ENCODE measurements at regions not wholly inside any gene's neighbourhood (a gene's known extent, or its start where the extent isn't known, plus 50 kb on each side); places are given as distances from the start of the nearest gene placed in this dataset.

DNA sequence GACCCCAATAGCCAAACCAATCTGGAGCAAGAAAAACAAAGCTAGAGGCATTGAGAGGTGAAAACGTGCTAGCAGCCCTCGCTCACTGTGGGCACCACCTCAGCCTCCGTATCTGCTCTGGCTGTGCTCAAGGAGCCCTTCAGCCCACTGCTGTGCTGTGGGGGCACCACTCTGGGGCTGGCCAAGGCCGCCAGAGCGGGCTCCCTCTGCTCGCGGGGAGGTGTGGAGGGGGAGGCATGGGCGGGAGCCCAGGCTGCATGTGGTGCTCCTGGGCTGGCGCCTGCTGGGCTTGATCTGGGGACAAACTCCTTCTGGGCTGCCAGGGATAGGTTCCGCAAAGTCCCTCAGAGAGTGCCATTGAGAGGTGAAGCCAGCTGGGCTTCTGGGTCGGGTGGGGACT, 1002.0 kb downstream of the GATA3 start:
- Histone ChIP-seq H4K20me1 (ENCODE audit: control insufficient read depth, insufficient read depth) (no peaks in the 10 kb centered on the region), H3K36me3 (ENCODE audit: control insufficient read depth in 2 of 2, insufficient read depth in 2 of 2, low read length in 1 of 2) (no peaks in the 10 kb centered on the region), H3K4me1 (ENCODE audit: control insufficient read depth, insufficient read depth, low read length) (no peaks in the 10 kb centered on the region), H2AFZ (ENCODE audit: control insufficient read depth, low read depth, low read length) (no peak overlapping the region), H3K27ac (ENCODE audit: control insufficient read depth, insufficient read depth) (no peak overlapping the region), H3K27me3 (replicated peaks in 1 of 2; ENCODE audit: control insufficient read depth in 2 of 2, insufficient read depth in 2 of 2, low read length in 1 of 2) (no peaks in the 10 kb centered on the region), H3K79me2 (ENCODE audit: control insufficient read depth, insufficient read depth, low read length) (no peaks in the 10 kb centered on the region), H3K9ac (ENCODE audit: control insufficient read depth, insufficient read depth, low read length) (no peak overlapping the region), H3K4me3 (no peak overlapping the region), H3K4me2 (ENCODE audit: control insufficient read depth, insufficient read depth) (no peak overlapping the region), H3K9me3 (replicated peaks; ENCODE audit: control insufficient read depth, insufficient read depth, low read length) (no peaks in the 10 kb centered on the region)
- DNase-seq (ENCODE audit: low read depth, low spot score) (no peak), FAIRE-seq (no peak), ATAC-seq (no peak)
- ChIA-PET RAD21 (ENCODE audit: unreplicated experiment) (no interaction called here), POLR2A (no interaction called here), CTCF (no interaction called here), SMC1A (ENCODE audit: uncharacterized antibody, unreplicated experiment) (no interaction called here)
- intact Hi-C loops (cut with micrococcal nuclease; ENCODE audit: unreplicated experiment) = no loop called here
- 26% methylated on average over 7 of the region's 11 CpGs for WGBS (ENCODE audit: insufficient coverage, insufficient replicate concordance, low lambda C conversion rate, missing lambda C conversion rate)
- in situ Hi-C loops (cut with MboI) = no loop called here
- BruUV-seq (replicated peaks) = no TSS peak
- TF ChIP-seq TCF7 (IDR thresholded peaks at IDR 0.05; ENCODE audit: borderline replicate concordance) (no peak), TBL1XR1 (IDR thresholded peaks at IDR 0.05; ENCODE audit: low read depth, low read length) (no peak), JUND (IDR thresholded peaks at IDR 0.05; ENCODE audit: low read depth, low read length) (no peak), IRF4 (IDR thresholded peaks at IDR 0.05; ENCODE audit: low read depth, low read length) (no peak), RAD51 (IDR thresholded peaks at IDR 0.05) (no peak), NBN (IDR thresholded peaks at IDR 0.05) (no peak), SREBF2 (IDR thresholded peaks at IDR 0.05; ENCODE audit: low read length) (no peak), NFXL1 (IDR thresholded peaks at IDR 0.05; ENCODE audit: borderline replicate concordance) (no peak), CREM (IDR thresholded peaks at IDR 0.05; ENCODE audit: low read depth) (no peak), KAT2A (conservative IDR thresholded peaks at IDR 0.05; ENCODE audit: control insufficient read depth, low read depth, low read length) (no peak), ATF3 (IDR thresholded peaks at IDR 0.05; ENCODE audit: borderline replicate concordance, extremely low read depth, low read depth, low read length) (no peak), CHD1 (IDR thresholded peaks at IDR 0.05; ENCODE audit: low read depth, low read length) (no peak), BHLHE40 (IDR thresholded peaks at IDR 0.05; ENCODE audit: borderline replicate concordance in 1 of 2, low read depth in 2 of 2, low read length in 1 of 2) (no peak), SPI1 (IDR thresholded peaks at IDR 0.05; ENCODE audit: borderline replicate concordance, insufficient read depth, low read depth, low read length) (no peak)
- TF ChIP-seq, protein P1, sequence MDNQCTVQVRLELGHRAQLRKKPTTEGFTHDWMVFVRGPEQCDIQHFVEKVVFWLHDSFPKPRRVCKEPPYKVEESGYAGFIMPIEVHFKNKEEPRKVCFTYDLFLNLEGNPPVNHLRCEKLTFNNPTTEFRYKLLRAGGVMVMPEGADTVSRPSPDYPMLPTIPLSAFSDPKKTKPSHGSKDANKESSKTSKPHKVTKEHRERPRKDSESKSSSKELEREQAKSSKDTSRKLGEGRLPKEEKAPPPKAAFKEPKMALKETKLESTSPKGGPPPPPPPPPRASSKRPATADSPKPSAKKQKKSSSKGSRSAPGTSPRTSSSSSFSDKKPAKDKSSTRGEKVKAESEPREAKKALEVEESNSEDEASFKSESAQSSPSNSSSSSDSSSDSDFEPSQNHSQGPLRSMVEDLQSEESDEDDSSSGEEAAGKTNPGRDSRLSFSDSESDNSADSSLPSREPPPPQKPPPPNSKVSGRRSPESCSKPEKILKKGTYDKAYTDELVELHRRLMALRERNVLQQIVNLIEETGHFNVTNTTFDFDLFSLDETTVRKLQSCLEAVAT (IDR thresholded peaks at IDR 0.05) = no peak
- TF ChIP-seq, protein P2, sequence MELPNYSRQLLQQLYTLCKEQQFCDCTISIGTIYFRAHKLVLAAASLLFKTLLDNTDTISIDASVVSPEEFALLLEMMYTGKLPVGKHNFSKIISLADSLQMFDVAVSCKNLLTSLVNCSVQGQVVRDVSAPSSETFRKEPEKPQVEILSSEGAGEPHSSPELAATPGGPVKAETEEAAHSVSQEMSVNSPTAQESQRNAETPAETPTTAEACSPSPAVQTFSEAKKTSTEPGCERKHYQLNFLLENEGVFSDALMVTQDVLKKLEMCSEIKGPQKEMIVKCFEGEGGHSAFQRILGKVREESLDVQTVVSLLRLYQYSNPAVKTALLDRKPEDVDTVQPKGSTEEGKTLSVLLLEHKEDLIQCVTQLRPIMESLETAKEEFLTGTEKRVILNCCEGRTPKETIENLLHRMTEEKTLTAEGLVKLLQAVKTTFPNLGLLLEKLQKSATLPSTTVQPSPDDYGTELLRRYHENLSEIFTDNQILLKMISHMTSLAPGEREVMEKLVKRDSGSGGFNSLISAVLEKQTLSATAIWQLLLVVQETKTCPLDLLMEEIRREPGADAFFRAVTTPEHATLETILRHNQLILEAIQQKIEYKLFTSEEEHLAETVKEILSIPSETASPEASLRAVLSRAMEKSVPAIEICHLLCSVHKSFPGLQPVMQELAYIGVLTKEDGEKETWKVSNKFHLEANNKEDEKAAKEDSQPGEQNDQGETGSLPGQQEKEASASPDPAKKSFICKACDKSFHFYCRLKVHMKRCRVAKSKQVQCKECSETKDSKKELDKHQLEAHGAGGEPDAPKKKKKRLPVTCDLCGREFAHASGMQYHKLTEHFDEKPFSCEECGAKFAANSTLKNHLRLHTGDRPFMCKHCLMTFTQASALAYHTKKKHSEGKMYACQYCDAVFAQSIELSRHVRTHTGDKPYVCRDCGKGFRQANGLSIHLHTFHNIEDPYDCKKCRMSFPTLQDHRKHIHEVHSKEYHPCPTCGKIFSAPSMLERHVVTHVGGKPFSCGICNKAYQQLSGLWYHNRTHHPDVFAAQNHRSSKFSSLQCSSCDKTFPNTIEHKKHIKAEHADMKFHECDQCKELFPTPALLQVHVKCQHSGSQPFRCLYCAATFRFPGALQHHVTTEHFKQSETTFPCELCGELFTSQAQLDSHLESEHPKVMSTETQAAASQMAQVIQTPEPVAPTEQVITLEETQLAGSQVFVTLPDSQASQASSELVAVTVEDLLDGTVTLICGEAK (IDR thresholded peaks at IDR 0.05; ENCODE audit: borderline replicate concordance) = no peak
- TF ChIP-seq, protein P3, sequence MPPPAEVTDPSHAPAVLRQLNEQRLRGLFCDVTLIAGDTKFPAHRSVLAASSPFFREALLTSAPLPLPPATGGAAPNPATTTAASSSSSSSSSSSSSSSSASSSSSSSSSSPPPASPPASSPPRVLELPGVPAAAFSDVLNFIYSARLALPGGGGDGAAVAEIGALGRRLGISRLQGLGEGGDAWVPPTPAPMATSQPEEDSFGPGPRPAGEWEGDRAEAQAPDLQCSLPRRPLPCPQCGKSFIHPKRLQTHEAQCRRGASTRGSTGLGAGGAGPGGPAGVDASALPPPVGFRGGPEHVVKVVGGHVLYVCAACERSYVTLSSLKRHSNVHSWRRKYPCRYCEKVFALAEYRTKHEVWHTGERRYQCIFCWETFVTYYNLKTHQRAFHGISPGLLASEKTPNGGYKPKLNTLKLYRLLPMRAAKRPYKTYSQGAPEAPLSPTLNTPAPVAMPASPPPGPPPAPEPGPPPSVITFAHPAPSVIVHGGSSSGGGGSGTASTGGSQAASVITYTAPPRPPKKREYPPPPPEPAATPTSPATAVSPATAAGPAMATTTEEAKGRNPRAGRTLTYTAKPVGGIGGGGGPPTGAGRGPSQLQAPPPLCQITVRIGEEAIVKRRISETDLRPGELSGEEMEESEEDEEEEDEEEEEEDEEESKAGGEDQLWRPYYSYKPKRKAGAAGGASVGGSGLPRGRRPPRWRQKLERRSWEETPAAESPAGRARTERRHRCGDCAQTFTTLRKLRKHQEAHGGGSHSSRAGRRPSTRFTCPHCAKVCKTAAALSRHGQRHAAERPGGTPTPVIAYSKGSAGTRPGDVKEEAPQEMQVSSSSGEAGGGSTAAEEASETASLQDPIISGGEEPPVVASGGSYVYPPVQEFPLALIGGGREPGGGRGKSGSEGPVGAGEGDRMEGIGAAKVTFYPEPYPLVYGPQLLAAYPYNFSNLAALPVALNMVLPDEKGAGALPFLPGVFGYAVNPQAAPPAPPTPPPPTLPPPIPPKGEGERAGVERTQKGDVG (CRISPR knock-in tag; IDR thresholded peaks at IDR 0.05) = no peak
